Left ventricle myocardium inferior (tissue), 1 donor: ENCODE measurements at regions not wholly inside any gene's neighbourhood (a gene's known extent, or its start where the extent isn't known, plus 50 kb on each side); places are given as distances from the start of the nearest gene placed in this dataset.

Experiments
- DNase-seq: peaks from one replicate; pipeline ENCODE4 v3.0.0-alpha.2; 2020
- H3K27ac ChIP-seq: fragments of 200-600 bp; replicated peaks from 2 replicates; pipeline ENCODE4 v1.8.0; 2021
- H3K27me3 ChIP-seq: fragments of 200-600 bp; 2 replicates; pipeline ENCODE4 v1.8.0; 2021; ENCODE audit warnings: low read depth
- H3K36me3 ChIP-seq: fragments of 200-600 bp; 2 replicates; pipeline ENCODE4 v1.8.0; 2021
- H3K4me1 ChIP-seq: fragments of 200-600 bp; 2 replicates; pipeline ENCODE4 v1.8.0; 2021
- H3K4me3 ChIP-seq: fragments of 200-600 bp; 2 replicates; pipeline ENCODE4 v1.8.0; 2021; ENCODE audit warnings: mild to moderate bottlenecking, moderate library complexity
- H3K9me3 ChIP-seq: fragments of 200-600 bp; replicated peaks from 2 replicates; pipeline ENCODE4 v1.8.0; 2021
- intact Hi-C: fragments of 100-400 bp; cut with micrococcal nuclease; formaldehyde crosslinking; loops from one replicate; pipeline ENCODE4 v1.11.0; 2022
- TF ChIP-seq, protein P1 (sequence below): fragments of 200-600 bp; IDR thresholded peaks from 2 replicates; pipeline ENCODE4 v1.8.0; 2021; ENCODE audit warnings: antibody characterized with exemption, mild to moderate bottlenecking, borderline replicate concordance
- donor health status: DM: no; HTN: yes; CAD: no; lungs with severe emphysema.

DNA sequence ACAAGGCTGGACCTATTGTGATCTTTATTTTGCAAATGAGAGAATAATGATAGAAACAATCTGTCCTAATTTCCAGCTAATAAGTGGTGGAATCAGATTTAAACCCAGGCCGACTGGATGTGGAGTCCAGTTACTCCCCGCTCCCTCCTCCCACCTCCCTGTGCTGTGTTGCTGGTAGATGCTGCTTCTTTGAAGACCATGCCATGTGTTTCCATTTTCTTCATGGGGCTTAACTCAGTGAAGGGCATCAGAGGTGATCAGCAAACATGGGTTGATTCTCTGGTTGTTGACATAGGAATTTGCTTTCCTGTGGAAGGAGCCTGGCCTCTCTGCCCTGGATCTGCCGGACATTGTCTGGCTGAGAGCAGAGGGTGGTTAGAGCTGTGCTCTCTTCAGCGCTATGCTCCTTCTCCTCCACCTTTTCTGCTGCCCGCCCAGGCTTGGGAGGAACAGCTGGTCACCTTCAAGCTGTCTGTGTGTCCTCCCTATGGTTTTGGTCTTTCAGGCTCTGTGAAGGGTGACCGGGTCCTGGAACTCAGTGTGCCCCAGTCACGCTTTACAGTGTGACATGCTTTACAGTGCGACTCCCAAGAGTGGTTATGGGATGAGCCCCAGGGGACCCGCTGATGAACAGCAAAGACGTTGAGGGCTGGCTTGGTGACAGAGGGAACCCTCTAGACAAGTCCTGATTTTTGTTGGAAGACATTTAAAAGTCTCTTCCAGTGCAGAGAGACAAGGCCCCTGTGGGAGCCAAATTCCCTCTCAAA, 68.4 kb upstream of the RPS23 start:
- H3K4me3 ChIP-seq = no peak overlapping the region
- DNase-seq = peak; percentile 23
- H3K27me3 ChIP-seq = no peaks in the 10 kb centered on the region
- peak overlapping the region; percentile 64 for H3K27ac ChIP-seq
- H3K36me3 ChIP-seq = no peaks in the 10 kb centered on the region
- TF ChIP-seq, protein P1, sequence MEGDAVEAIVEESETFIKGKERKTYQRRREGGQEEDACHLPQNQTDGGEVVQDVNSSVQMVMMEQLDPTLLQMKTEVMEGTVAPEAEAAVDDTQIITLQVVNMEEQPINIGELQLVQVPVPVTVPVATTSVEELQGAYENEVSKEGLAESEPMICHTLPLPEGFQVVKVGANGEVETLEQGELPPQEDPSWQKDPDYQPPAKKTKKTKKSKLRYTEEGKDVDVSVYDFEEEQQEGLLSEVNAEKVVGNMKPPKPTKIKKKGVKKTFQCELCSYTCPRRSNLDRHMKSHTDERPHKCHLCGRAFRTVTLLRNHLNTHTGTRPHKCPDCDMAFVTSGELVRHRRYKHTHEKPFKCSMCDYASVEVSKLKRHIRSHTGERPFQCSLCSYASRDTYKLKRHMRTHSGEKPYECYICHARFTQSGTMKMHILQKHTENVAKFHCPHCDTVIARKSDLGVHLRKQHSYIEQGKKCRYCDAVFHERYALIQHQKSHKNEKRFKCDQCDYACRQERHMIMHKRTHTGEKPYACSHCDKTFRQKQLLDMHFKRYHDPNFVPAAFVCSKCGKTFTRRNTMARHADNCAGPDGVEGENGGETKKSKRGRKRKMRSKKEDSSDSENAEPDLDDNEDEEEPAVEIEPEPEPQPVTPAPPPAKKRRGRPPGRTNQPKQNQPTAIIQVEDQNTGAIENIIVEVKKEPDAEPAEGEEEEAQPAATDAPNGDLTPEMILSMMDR = no peak
- intact Hi-C loops = no loop called here
- peaks cover 42% of the 10 kb centered on the region for H3K4me1 ChIP-seq
- H3K9me3 ChIP-seq = no peaks in the 10 kb centered on the region

DNA sequence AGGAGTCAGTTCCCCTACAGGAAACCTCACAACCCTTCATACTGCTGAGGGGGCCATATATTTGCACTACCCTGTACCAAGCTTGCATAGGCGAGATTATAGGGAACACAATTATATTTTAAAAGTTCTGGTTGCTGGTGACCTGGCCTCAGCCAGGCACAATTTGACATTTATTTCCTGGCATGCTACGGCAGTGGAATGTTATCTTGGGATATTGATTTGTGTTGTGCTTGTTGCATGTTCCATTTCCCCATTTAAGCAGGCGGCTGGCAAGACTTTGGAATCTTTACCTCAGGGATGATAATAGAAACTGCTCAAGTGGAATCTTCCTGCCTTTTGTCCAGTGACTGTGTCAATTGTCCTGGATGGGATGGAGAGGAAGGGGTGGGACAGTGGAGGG, 67.0 kb upstream of the RPS23 start:
- no peak overlapping the region for H3K27ac ChIP-seq
- no peak for DNase-seq
- H3K36me3 ChIP-seq = no peaks in the 10 kb centered on the region
- H3K27me3 ChIP-seq = no peaks in the 10 kb centered on the region
- H3K4me1 ChIP-seq = peaks cover 42% of the 10 kb centered on the region
- TF ChIP-seq, protein P1 = no peak
- H3K9me3 ChIP-seq = no peaks in the 10 kb centered on the region
- no peak overlapping the region for H3K4me3 ChIP-seq
- intact Hi-C loops = no loop called here

DNA sequence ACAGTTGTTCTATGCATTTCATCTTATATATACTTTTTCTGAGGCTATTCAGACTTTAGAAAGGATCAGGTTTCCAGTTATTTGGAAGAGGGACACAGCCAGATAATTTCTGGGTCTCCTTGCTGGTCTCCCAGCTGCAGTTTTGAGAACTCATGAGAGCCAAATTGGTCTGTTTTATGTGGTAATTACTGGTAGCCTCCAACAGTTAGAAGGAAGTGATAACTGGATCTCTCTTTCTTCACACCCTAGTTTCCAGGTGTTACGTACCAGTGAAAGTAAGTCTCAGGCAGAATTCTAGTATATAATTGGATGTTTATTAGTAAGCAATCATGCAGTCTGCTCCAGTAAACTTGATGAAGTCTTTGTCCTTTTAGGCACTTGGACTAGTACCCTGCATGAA, 63.2 kb upstream of the RPS23 start:
- no peak overlapping the region for H3K27ac ChIP-seq
- H3K9me3 ChIP-seq = no peaks in the 10 kb centered on the region
- intact Hi-C loops = no loop called here
- no peak for DNase-seq
- no peak overlapping the region for H3K4me3 ChIP-seq
- H3K27me3 ChIP-seq = no peaks in the 10 kb centered on the region
- TF ChIP-seq, protein P1 = no peak
- H3K4me1 ChIP-seq = peaks cover 24% of the 10 kb centered on the region
- H3K36me3 ChIP-seq = no peaks in the 10 kb centered on the region

DNA sequence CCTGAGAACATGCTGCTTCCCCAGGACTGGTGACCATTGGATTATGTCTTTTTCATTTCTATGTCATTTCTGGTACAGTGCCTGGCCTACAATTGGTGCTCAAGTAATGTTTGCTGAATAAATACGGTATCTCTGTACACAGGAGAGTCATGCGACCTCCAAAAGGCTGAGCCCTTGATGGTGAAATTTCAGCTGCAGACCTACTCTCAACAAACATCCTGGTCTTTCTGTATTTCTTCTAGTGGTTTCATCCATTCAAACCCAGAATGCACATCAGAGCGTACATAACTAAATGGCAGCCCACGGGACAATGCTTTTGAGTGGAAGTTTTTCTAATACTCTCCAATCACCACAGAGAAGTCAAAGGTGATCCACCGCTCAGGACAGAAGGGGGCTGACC, 62.6 kb upstream of the RPS23 start:
- intact Hi-C loops = no loop called here
- TF ChIP-seq, protein P1 = no peak
- Histone ChIP-seq H3K4me3 (no peak overlapping the region), H3K4me1 (peaks cover 29% of the 10 kb centered on the region), H3K36me3 (no peaks in the 10 kb centered on the region), H3K27ac (no peak overlapping the region), H3K9me3 (no peaks in the 10 kb centered on the region), H3K27me3 (no peaks in the 10 kb centered on the region)
- no peak for DNase-seq

DNA sequence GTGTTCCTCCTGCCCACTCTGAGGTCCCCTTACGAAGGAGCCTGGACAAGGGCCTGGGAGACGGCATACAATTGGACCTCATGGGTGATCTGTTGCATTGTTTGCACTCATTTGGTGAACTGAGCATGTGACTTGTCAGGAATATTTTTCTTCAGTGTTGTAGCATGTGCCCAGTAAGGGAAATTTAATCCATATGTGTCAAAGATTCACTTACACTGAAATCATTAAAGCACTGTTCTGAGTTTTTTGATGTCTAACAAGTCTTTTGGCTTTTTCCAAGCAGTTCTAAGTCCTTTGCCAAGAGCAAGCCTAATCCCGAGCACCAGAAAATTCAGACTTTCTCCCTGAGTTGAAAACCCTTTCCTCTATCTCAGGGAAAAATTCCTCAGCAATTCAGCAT, 61.6 kb upstream of the RPS23 start:
- no peaks in the 10 kb centered on the region for H3K27me3 ChIP-seq
- intact Hi-C loops = no loop called here

More for the DNA sequence above, 61.6 kb upstream of the RPS23 start:
- Histone ChIP-seq H3K4me1 (peaks cover 28% of the 10 kb centered on the region), H3K9me3 (no peaks in the 10 kb centered on the region), H3K27ac (no peak overlapping the region), H3K4me3 (no peak overlapping the region), H3K36me3 (no peaks in the 10 kb centered on the region)
- DNase-seq = no peak
- TF ChIP-seq, protein P1 = no peak
